ENCODE measurements at regions not wholly inside any gene's neighbourhood (a gene's known extent, or its start where the extent isn't known, plus 50 kb on each side); places are given as distances from the start of the nearest gene placed in this dataset.

GRCh38 chr6:74604279-74604678 is 601.6 kb downstream of the COL12A1 start:
- no peak for TF ChIP-seq CTCF (IDR thresholded peaks at IDR 0.05; ENCODE audit: low read length)
- no peak for TF ChIP-seq EZH2 (IDR thresholded peaks at IDR 0.05; ENCODE audit: borderline replicate concordance, low read length)
